GM18498 (cell line): ENCODE measurements at regions not wholly inside any gene's neighbourhood (a gene's known extent, or its start where the extent isn't known, plus 50 kb on each side); places are given as distances from the start of the nearest gene placed in this dataset.

Experiments used
- ATAC-seq: cut with Tn5 transposase; IDR thresholded peaks from one replicate; pipeline ENCODE4 v1.9.1; 2021; ENCODE audit warnings: mild to moderate bottlenecking, moderate library complexity; ENCODE audit not compliant: unreplicated experiment

DNA sequence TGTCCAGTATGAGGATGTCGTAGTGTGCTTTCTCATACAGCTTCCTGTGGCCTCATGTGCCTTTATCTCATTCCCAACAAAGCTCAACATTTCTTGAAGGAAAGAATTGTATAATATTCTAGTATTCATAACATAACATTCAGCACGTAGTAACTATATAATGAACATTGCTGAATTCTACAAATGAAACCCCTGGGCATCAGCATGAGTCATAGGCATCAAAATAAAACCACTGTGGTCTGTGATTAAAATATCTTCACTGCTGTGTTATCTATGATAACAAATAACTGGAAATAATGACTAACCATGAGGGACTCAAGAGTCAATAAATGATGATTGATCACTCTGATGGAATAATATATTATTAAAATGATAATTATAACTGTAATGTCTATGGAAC lies 255.2 kb downstream of the EMP1 start:
- no peak for ATAC-seq

DNA sequence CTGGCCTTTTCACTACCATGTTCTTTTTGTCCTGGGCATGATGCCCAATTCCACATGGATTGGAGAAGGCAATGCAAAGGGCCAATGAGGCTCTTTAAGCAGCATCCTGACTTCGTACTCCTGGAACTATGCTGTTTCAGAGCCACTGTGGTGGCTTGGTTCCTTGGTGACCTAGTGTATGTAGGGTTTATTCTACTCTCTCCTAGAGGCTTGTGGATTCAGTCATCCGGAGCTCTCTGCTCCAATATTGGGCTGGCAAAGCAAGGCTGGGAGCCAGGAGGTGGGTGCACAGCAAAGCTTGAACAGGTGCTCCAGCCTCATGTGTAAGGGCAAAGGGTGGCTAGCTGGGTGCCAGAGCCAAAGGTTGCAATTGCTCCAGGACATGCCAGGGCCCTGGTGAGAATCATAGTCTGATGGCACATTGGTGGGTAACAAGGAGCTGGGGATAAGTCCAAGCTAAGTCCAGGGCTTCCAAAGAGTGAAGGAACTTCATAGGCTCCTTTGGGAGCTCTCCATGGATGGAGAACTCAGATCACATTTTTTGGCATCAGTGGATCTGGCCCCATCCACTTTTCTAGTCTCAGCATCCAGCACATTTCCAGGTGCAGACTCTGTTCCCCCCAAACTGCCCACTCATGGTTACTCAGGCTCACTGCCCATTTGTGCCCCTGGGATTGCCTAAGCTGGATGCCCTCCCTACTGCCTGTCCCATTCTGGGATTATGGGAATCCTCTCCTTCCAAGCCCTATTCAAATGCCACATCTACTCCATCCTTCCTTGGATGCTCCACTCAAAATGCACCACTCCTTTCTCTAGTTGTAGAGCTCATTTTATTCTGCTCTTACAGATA lies 253.9 kb downstream of the EMP1 start:
- no peak for ATAC-seq

DNA sequence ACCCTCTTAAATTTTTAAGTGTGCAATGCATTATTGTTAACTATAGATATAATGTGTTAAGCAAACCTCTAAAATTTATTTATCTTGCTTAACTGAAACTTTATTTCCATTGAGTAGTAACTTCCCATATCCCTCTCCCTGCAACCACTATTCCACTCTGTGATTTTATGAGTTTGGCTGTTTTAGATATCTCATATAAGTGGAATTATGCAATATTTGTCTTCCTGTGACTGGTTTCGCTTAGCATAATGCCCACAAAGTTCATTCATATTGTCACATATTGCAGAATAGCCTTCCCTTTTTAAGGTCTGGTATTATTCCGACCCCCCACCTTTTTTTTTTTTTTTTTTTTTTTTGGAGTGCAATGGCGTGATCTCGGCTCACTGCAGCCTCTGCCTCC lies 247.6 kb downstream of the EMP1 start:
- no peak for ATAC-seq

DNA sequence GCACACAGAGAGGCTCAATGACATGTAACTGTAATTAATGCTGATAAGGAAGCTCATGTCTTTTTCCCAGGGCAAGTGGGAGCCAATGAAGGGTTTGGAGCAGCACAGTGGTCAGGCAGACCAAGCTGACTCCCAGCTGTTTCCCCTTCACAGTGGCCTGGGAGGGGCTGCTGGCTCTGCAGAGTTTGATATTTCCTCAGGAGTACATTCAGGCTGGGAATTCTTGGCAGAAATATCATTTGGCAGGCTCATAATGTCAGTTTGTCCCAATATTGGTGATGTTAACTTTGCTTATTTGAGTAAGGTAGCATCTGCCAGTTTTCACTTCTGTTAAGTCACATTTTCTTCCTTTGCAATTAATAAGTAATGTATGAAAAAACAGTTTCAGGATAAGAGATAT lies 247.0 kb downstream of the EMP1 start:
- no peak for ATAC-seq

DNA sequence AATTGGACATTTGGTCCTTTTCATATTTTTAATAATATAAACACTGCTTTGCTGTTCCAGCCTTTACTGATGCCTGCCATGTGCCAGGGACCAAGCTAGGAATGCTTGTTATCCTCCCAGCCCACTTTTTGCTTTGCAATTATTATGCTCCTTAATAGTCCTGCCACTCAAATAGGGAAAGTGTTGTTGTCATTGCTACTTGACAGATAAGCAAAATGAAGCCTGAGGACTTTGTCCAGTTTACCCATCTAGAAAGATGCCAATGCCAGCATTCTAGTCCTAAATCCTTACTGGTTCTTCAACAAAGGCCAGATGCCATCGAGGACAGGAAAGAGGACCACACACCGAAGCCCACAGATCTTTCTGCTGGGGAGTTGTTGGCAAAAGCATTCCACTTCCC lies 246.5 kb downstream of the EMP1 start:
- no peak for ATAC-seq

DNA sequence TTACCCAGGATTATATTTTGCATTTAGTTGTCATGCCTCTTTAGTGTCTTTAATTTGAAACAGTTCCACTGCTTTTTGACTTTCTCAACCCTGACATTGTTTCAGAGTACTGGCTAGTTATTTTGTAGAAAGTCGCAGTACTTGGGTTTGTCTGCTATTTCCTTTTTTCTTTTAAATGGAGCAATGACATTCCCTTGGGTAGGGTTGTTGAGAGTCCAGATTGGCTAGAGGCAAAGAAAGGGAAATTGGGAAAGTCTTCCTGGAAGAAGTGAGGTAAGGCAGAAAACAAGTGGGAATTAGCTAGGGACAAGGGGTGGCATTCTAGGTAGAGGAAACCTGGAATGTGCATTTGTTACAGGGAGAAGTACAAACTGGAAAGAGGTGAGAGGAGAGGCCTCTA lies 245.9 kb downstream of the EMP1 start:
- no peak for ATAC-seq

DNA sequence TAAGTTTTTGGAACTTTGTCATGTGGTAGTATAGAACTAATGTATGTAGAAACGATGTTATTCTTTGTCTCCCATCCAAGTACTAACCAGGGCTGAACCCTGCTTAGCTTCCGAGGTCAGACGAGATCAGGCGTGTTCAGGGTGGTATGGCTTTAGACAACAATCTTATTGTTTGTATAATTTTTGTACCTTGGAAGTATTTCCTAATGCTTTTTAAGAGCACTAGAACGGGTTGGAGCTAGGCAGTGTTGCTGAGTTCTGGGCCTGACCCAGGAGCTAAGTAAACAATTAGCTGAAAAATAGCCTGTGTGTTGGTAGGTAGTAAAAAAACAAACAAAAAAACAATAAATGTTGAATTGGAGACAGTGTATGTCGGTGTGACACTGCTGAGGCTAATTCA lies 244.3 kb downstream of the EMP1 start:
- no peak for ATAC-seq

DNA sequence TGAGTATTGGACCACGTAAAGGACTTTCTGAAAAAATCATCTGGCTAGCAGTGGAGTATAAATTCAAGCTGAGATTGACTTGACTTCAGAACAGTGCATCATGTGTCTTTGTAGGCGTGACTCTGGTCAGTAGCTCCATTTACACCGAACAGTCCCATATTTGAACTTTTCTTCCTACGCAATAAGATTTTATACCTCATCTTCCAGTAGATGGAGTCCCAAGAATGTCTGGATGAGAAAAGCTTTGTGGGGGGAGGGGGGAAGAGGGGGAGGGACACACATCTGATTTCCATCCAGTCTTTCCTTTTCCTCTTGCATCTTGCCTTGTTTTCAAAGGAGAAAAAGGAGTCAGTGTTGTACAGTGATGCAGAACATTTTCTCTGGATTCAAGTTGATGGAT lies 241.0 kb downstream of the EMP1 start:
- ATAC-seq, result no peak

DNA sequence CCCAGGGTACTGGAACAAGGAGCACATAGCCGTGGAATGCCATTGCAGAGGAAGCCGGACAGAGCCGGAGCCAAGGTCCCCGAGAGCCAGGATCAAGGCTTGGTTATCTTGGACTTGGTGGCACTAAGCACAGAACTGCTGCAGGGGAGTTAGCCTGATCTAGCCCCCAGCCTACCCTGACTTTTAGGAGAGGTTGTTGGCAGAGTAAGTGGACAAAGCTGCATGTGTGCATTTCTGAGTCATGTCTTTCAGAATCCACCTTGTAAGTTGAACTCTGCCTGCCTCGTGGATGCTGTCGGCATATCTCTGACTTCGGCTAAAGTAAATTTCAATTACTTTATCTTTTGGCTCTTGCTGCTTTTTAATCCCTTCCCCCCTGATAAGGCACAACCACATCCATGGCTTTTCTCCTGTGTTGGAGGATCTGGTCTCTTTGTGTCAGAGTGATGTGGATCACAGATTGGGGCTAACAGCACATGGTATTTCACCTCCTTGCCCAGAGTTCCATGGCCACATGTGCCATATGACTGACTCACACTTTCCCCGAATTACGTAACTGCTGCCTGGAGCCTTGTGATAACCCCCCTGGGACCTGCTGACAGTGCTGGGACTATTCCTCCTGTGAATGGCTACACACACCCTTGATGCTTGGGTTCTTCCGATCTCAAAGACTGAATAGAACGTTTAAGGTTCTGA lies 240.3 kb downstream of the EMP1 start:
- ATAC-seq, result no peak

DNA sequence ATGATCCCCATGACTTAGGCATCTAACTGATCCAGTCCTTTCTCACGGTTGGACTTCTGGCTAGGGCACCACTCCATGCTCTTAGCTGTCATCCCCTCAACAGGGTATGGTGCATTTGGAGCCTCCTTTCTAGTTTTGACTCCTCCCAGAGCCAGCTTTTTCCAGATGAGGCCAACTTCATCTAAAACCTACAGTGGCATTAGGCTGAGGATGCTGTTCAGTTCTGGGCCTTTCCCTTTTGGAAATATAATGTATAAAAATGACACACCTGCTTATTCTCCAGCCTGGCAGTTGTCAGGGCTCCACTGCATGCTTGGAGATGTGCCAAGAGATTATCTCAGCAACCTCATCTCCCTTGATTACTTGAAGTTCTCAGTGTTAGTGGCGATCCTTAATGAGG lies 239.7 kb downstream of the EMP1 start:
- no peak for ATAC-seq

DNA sequence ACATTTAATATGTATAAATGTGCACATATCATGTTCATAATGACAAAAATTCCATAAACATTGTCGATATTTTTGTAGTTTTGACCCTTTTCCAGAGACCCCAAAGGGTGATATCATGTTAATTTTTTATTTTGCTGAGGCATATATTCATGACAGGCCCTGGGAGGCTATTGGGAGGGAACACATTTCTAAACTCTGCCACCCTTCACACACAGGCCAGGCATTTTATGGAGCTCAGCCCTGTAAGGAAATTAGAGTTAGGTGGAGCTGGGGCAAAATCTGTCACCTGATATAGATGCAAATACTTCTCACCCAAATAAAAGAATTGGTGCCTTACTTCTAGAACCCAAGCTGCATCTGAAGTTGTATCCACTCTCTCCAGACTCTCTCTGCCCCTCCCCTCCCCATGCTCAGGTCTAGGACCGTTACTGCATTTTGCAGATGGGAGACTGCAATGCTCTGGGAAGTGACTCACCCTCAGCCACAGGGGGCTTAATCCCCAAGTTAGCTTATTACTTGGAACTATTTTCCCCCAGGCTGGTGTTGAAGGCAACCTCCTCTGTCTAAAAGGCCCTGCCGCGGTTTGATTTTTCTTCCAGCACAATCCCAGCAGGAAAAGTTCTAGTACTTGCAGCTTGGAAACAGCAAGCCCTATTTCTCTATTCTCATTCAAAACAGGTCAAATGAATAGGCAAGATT lies 238.9 kb downstream of the EMP1 start:
- no peak for ATAC-seq

DNA sequence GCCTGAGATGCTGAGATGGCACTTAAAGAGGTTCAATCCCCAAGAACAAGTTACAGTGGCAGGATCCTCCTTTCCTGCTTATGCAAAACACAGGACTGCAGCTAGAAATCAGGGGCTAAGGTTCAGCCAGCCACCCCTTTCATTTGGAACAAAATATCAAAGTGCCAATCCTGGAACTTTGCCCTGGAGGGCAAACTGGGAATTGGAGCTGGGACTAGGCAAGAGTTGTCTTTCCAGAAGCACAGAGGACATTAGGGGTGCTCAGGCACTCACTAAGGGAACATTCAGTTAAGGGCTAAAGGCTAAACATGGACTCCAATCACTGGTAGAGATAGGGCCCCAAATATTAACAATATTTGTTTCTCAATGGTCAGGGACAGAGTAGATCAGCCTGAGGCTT lies 237.2 kb downstream of the EMP1 start:
- ATAC-seq, result no peak

DNA sequence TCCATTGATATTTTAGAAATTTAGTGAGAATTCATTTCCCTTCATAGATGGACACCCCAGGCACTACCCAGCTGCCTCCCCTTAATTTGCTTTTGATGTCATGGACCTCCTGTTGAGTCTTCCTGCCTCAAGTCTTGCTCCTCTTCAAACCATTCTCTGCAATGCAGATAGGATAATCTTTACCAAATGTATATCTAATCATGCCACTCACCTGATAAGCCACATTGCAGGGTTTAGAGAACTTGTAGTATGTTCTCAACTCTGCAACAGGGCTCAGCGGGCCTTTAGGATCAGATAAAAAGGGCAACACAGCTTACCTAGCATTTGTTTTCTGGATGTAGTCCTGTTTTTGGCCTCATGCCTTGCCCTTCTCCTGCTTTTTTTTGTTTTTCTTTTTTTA lies 234.5 kb downstream of the EMP1 start:
- no peak for ATAC-seq

DNA sequence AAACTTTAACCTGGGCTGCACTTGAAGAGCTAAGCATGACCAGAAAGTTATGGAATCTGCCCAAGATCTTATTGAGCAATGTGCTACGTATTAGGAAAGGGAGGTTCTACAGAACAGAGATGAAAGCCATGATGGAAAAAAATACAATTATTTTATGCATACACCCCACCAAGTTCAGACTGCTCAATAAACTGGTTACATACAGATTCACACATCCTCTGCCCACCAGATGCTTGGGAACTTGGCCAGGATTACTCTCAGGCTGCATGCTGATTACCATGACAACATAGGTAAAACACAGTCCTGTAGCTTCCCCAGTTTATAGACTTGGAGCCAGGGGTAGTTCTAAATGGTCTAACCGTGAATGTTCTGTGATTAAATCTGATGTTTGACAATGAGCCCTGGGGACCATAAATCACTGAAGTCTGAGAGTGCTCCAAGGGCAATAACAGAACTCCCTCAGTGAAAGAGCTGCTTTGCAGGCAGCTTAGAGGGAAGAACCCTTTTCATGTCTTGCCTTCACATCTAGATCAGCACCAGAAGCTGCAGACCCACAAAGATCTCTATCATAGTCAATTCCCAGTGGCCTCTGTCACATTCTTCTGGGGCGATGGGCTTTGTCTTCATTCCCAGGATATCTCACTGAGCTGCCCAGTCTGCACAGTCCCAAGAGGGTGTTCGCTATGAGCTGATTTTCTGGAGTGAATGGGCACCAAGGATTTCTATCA lies 232.2 kb downstream of the EMP1 start:
- no peak for ATAC-seq

DNA sequence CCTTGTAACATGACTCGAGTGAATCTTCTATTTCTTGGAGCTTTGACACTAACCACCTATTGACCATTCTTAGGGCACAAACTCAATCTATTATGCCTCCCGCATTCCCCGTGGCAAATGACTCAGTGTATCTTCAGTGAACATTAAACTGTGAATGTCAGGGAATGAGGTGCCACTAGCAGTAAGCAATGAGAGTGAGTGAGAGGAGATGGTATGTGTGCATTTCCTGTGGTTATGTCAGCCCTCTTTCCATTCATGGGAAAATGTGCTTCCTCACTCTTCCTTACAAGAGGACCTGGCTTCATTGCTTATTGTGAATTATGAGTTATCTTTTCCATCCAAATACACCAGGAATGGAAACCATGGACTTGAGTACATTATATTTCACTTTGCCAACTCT lies 229.2 kb downstream of the EMP1 start:
- no peak for ATAC-seq

DNA sequence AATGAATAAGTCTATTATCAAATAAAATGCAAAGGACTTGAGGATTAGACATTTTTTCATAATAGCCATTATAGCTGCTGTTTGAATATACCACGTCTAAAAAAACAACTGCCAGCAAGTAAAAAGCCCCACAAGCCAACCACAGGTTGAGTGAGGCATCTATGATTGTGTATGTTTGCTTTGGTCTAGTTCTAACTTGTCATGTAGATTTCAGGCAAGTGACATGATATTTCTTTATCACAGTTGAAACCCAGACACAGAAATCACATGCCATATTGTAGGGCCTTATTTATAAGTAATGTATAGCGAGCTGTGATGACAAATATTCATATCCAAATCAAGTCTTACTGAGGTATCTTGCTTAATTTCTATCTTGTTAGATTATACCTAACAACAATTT lies 225.8 kb downstream of the EMP1 start:
- ATAC-seq, result no peak

DNA sequence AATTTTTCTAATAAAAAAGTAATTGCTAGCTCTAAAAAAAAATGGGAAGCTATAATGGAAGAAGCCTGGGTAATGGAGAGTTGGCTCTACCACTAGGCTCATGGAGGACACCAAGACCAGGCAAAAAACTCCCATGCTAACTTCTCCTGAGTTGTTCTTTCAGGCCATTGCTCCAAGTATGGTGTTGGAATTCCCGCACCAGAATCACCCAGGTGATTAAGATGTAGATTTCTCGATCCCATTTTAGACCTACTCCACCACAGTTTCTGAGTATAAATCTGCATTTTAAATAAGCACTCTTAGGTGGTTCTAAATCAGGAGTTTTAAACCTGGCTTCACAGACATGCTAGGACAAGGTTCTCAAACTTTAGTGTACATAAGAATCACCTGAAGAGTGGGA lies 221.0 kb downstream of the EMP1 start:
- ATAC-seq, result no peak

DNA sequence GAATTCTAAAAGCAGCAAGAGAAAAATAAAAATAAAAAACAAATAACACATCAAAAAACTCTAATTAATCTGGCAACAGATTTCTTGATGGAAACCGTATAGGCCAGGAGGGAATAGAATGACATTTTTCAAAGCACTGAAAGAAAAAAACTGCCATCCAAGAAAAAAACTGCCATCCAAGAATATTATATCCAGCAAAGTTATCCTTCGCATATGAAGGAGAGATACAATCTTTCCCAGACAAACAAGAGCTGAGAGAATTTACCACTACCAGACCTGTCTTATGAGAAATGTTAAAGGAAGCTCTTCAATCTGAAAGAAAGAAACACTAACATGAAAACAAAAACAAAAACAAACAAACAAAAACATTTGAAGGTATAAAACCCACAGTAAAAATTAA lies 214.8 kb downstream of the EMP1 start:
- no peak for ATAC-seq

DNA sequence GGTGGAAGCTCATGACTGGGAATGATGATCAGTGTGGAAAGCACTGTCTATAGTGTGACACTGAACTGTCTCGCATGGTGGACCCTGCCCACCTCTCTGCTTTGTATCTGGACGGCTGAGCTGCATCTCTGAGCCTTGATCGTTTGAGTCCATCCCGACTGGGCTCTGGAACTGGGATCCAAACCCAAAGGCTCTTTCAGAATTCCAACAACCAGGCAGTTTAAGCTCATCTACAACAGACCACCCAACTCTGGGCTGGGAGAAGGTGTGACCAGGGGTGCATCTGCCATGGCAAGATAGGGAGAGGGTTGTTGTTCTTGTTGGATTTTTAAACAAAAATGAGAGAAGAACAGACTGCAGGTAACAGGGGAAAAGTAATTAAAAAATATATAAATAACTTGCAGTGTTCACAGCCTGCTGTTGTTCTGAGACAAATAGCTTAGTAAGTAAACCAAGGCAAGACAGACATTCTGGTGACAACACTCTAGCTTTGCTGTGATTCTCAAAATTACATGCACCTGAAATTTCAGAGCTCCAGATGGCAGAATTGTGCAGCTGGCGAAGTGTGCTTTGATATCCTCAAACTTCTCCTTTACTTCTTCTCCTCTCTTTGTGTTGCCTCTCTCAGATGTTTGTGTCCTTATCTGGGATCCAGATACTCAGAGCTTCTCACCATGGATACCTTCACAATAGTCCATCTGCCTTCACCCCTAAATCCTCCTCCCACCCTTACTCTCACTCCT lies 209.6 kb downstream of the EMP1 start:
- no peak for ATAC-seq

DNA sequence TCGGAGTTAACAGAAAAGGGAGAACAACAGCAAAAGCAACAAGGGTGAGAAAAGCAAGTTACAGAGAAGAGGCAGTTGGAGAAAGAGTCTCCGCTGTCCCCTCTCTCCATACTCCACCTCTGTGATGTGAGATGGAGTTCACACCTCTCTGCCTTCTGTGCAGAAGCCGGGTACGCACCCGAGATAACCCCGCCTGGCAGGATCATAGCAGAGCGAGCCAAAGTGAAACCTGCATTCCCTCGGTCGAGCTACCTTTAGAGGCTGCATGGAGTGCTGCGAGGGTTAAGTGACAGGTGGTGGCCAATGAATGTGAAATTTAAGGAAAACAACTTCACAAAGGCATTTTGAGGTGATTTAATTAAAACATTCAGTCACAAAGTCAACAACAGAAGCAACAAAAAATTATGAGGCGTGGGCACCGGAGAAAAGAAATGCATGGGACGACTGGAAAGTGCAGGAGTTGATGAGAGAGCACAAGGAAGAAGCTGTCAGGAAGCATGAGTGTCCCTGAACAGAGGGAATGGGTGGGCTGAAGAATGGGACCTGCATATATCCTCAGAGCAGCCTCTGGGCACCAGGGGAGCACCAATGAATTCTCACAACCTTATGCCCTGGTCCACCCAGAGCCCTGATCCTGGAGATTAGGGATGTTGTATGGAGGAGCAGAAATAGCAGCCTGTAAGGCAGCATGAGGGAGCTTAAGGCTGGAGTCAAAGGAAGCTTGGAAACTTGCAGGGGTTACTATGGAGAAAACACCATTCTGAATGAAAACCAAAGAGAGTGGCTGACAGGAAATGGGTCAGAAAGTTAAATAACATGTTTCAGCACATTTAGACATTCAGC lies 208.3 kb downstream of the EMP1 start:
- no peak for ATAC-seq
